Esophagus muscularis mucosa (tissue), 4 donors: ENCODE measurements at regions not wholly inside any gene's neighbourhood (a gene's known extent, or its start where the extent isn't known, plus 50 kb on each side); places are given as distances from the start of the nearest gene placed in this dataset.

Experiments used
- EP300 ChIP-seq: sonication (generic); formaldehyde crosslinking; IDR thresholded peaks from one replicate; pipeline ENCODE4 v1.6.1; 2017; ENCODE audit warnings: antibody characterized with exemption
- POLR2AphosphoS5 ChIP-seq, 2 donors: sonication (generic); formaldehyde crosslinking; IDR thresholded peaks; one replicate each; pipeline ENCODE4 v1.6.1; 2017; ENCODE audit warnings: antibody characterized with exemption in 2 of 2
- TF ChIP-seq, protein P1 (sequence below), 3 experiments: fragments of 200-600 bp in 2 of 3; fragments of 450-650 bp in 1 of 3; sonication (generic) in 2 of 3; IDR thresholded peaks; one replicate each; pipeline ENCODE4 v1.5.1; 2017 to 2019; ENCODE audit warnings: antibody characterized with exemption in 3 of 3, mild to moderate bottlenecking in 2 of 3, moderate library complexity in 1 of 3

DNA sequence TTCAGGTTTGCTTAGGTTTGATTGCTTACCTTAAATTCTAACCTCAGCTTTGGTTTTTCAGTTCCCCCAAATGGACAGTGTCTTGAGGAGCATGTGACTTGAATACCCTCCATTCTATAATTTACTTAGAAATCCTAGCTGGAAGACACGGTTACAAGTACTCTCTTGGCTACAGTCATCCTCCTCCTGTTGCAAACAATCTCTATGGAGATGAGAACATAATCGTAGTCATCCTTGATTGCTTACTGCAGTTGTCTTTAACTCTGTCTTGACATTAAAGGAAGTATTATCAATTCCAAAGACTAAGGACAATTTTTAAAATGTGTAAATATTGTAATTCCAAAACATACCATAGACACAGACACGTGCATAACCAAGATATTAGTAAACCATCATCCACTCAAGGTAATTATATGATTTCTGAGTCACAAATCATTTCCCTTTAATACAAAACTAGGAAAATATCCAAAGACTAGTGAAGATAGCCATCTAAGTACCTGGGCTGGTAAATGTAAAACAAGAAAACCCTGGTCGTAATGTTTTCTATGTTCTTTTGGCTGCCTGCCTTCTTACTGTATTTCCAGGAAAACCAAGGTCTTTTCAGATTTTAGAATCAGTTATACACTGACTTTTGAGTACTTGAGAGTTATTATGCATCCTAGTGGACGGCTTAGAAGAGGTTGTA, 149.9 kb downstream of the CHRM3 start:
- TF ChIP-seq, protein P1, sequence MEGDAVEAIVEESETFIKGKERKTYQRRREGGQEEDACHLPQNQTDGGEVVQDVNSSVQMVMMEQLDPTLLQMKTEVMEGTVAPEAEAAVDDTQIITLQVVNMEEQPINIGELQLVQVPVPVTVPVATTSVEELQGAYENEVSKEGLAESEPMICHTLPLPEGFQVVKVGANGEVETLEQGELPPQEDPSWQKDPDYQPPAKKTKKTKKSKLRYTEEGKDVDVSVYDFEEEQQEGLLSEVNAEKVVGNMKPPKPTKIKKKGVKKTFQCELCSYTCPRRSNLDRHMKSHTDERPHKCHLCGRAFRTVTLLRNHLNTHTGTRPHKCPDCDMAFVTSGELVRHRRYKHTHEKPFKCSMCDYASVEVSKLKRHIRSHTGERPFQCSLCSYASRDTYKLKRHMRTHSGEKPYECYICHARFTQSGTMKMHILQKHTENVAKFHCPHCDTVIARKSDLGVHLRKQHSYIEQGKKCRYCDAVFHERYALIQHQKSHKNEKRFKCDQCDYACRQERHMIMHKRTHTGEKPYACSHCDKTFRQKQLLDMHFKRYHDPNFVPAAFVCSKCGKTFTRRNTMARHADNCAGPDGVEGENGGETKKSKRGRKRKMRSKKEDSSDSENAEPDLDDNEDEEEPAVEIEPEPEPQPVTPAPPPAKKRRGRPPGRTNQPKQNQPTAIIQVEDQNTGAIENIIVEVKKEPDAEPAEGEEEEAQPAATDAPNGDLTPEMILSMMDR (IDR thresholded peaks at IDR 0.05): no peak
- no peak for TF ChIP-seq EP300
- TF ChIP-seq POLR2AphosphoS5 (IDR thresholded peaks at IDR 0.05): no peak
